ENCODE measurements at regions not wholly inside any gene's neighbourhood (a gene's known extent, or its start where the extent isn't known, plus 50 kb on each side); places are given as distances from the start of the nearest gene placed in this dataset.

DNA sequence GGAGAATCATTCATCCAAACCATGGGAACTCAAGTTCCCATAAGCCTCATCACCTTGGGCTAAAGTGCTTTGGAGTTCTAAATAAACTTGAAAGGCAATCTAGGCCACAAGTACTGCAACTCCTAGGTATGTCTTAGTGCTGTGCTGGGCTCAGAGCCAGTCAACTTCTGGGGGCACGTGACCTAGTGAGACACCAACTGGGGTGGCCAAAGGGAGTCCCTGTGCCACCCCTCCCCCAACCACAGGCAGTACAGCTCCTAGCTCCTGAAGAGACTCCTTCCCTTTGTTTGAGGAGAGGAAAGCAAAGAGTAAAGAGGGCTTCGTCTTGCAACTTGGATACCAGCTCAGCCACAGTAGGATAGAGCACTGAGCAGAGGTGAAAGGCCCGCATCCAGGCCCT lies 154.2 kb upstream of the IL1RAPL2 start:
- TF ChIP-seq CTCF (IDR thresholded peaks at IDR 0.05), result no peak
- TF ChIP-seq EZH2 (IDR thresholded peaks at IDR 0.05), result no peak
- no peak for TF ChIP-seq EZH2phosphoT487 (IDR thresholded peaks at IDR 0.05)
